Urothelium cell line (cell line): ENCODE measurements at regions not wholly inside any gene's neighbourhood (a gene's known extent, or its start where the extent isn't known, plus 50 kb on each side); places are given as distances from the start of the nearest gene placed in this dataset.
A peak's percentile ranks its signal among the peaks of the same experiment; 100 is the strongest.

Experiments used
- DNase-seq: peaks from one replicate; pipeline ENCODE4 v3.0.0; 2011; ENCODE audit warnings: low spot score, mixed read lengths
- FAIRE-seq: peaks from 2 replicates; lab custom pipeline; 2011; peaks lifted over from hg19 to GRCh38; lab: Jason Lieb, UNC

DNA sequence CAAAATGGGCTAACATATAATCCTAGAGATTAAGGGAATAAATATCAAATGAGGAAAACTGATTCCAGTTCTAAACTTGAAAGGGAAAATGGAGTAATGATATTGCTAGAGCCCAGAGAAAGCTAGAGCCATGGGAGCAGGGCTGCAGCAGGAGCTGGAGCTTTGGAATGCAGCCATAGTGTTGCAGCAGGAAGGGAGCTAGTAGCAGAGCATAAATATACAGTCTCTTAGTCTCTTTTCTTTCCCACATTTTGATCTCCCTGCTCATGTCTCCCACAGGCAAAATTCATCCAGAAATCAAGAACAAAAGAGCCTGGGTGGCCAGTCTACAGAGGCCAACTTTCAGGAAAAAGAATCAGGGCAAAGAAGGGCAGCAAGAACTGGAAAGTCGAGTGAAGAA lies 253.7 kb downstream of the ATXN7L3B start:
- no peak for FAIRE-seq

DNA sequence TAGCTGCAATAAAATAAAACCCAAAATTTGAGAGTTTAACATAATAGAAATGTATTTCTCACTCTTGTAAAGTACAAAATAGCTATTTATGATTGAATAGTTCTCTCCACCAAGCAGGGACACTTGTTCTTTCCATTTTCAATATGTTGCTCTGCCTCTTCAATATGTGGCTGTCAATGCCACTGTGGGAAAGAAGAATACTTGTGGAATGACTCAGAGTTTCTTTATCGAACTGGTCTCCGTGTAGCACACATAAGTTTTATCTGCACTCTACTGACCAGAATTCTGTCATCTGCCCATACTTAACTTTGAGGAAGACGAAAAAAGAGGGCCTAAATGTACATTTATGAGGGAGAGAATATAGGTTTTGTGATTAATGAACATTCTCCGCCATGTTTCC lies 256.9 kb downstream of the ATXN7L3B start:
- DNase-seq (no peak), FAIRE-seq (no peak)

More for the DNA sequence above, 253.7 kb downstream of the ATXN7L3B start:
- no peak for DNase-seq

DNA sequence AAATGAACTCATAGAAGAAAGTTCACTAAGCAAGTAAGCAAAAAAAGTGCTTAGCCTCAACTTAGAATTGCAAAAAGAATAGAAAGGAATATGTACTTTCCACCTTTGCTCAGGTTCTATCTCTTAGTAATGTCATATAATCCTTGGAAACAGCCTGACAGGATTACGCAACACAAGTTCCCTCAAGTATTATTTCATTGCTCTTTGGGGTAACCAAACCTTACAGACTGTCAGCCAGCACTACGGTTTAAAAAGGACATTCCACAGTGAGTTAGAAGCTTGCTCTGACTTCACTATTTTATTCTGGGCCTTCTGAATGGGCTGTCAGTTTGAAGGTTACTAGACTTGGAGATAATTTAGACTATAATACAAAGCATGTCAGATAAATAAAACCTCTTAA lies 264.0 kb downstream of the ATXN7L3B start:
- DNase-seq (no peak), FAIRE-seq (no peak)

DNA sequence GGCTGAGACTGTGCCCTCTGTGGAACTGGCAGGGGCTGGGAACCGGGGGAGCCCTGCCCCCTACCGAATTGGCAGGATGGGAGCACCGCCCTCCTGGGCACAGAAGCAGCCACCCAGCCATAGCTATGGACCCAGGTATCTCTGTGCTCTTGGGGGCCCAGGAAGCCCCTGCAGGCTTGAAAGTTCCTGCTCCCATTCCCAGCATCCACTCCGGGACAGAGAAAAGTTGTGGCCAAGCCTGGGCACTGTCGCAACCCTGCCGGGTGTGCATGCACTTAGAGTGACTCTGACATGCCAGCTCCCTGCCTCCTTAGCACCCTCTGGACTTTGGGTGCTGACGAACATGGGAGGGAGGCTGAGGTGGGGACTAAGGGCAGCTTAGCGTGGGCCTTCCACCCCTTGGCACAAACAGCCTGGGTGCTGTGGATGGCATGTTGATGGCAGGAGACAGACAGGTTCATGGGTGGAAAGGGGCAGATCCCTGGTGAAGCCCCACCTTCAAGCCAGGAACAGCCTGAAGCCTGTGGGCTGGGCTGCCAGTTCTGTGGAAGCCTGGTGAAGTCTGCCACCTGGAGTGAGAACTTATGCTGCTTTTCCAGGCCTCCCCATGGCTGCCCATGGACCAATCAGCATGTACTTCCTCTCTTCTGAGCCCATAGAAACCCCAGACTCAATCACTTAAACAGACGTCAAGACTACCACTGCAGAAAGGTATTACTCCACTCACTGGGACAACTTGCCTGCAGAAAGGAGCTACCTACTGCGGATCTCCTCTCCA lies 279.0 kb downstream of the ATXN7L3B start:
- DNase-seq (no peak), FAIRE-seq (no peak)

DNA sequence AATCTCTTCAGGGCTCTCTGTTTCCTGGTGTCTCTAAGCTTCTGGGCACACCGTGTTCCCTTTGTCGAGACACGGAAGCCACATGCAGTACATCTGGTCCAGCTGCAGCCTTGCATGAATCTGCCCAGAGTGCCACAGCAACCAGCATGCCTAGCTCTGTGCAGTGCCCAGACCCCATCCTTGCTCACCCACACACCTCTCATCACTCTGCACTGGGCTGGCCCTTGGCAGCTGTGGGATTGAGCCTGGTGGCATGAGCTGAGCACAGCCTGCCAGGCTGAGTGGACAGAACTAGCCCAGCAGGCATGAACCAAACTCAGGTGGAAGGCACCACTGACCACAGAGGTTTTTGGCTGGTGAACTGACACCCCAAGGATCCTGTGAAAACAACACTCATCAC lies 279.9 kb downstream of the ATXN7L3B start:
- FAIRE-seq (no peak), DNase-seq (no peak)

DNA sequence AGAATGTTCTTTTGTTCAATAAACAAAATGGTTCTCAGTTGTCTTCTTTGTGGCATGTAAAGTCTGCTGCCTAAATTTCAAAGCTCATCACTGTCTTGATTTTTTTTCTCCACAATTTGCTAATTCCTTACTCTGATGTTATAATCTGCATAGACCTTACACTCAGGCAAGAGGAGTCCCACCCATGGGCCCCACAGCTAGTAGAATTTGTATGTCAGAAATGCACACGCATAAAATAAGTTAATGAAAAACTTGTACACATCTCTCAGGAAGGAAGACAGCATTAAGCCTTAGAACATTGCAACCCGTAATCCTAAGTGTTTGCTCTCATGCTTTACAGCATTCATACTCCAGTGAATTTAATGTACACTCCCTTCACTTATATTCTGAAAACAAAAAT lies 280.8 kb downstream of the ATXN7L3B start:
- no peak for FAIRE-seq
- DNase-seq: no peak

DNA sequence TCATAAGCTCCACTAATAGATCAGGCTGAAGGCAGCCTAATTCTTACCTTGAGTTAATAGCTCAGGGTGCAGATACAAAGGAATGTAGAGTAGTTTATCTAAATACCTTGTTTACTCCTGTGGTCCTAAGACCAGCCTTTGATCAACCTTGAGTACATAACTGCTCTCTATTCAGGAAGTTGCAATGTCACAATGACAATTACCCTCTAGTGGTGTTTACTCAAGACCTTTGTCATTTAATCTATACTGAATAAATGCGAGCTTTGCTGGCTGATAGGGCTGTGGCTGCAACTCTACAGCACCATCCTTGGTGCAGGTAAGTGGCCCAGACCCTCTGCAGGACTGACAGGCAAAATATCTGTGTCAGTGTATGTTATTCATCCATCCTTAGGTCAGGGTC lies 282.7 kb downstream of the ATXN7L3B start:
- FAIRE-seq (no peak), DNase-seq (no peak)

DNA sequence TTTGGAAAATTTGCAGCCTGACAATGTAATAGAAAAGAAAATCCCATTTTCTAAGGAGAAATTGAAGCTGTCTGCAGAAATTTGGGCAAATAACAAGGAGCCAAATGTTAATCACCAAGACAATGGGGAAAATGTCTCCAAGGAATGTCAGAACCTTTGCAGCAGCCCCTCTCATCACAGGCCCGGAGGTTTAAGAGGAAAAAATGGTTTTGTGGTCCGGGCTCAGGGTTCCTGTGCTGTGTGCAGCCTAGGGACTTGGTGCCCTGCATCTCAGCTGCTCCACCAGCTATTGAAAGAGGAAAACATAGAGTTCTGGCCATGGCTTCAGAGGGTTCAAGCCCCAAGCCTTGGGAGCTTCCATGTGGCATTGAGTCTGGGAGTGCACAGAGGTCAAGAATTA lies 298.9 kb downstream of the ATXN7L3B start:
- no peak for DNase-seq
- no peak for FAIRE-seq

DNA sequence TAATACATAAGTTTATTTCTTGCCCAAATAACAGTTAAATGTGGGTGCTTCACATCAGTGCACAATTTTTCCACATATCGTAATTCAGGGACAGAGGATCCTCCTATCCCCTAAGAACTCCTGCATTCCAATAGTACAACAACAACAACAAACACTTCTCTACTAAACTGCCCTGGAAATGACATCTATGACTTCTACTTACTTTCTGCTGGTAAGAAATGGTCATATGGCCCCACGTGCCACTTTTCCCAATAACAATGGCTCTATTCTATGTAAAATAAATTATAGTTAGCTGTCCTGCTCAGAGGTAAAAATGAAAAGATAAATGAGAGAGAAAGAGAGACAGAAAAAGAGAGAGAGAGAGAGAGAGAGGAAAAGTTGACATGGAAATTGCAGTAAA lies 308.5 kb downstream of the ATXN7L3B start:
- DNase-seq (no peak), FAIRE-seq (no peak)

DNA sequence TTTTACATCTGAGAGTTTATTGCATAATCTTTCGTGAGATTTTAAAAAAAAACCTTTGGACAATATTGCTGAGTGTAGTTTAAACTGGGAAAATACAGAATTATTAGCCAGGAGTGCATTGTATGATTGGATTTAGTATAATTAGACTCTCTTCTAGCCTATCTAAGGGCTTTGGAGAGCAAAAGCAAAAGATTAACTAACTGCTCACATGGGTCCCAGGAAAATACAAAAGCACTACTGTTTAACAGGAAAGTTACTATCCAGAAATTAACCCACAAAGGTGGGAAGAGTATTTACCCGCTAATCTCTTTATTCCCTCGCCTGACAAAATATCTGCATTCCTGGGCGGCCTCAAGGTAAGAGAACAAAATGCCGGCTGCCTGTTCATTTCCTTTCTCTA lies 309.5 kb downstream of the ATXN7L3B start:
- FAIRE-seq: no peak

DNA sequence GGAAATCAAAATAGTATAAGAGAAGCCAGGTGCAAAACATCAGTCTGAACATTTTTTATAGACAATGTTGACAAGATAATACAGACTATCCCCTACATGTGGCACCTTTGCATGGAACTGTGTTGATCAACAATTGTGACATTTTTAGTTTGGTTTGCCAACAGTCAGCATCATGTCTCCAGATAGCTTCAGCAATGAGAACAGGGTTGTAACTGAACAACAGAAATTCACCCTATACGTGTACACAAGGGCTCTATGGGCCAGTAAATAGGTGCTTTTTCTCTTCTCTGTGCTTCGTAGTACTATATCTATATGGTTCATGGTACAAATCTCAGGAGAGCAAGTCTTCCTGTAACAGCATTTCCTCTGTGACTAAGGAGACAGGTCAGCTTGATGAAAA lies 310.4 kb downstream of the ATXN7L3B start:
- FAIRE-seq: no peak

More for the DNA sequence above, 309.5 kb downstream of the ATXN7L3B start:
- DNase-seq: no peak

DNA sequence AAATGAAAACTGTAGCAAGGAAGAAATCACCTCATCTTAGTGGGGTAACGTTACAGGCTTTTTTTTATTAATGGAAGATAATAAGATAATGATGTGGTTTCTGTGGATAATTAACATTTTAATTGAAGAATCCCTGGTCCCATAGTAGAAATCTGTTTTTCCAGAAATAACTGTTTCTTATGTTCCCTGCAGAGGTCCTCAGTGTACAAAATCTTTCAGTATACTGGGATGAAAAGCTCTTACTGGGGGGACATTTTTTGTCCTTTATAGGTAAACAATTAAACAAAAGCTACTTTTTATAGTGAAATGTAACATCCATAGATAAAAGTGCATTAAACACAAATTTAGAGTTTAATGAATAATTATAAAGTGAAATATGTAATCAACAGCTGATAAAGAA lies 312.2 kb downstream of the ATXN7L3B start:
- FAIRE-seq (no peak), DNase-seq (no peak)

More for the DNA sequence above, 310.4 kb downstream of the ATXN7L3B start:
- no peak for DNase-seq

DNA sequence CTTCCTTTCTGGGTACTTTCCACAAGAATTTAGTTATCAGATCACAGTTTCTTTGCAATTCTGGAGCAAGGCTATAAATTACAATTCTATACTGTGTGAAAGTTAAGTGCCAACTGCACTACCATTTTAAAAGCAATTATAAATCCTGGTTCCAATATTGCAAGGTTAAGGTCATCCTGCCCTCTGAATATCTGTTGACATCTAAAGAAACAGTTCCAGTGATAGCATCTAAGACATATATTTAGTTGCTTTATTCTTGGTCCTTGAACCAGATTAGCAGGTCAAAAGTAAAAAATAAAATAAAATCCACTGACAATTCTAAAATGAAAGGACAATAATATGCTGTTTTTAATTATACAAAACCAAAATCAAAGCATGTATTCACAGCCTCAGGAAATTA lies 334.2 kb downstream of the ATXN7L3B start:
- FAIRE-seq: no peak
- no peak for DNase-seq

DNA sequence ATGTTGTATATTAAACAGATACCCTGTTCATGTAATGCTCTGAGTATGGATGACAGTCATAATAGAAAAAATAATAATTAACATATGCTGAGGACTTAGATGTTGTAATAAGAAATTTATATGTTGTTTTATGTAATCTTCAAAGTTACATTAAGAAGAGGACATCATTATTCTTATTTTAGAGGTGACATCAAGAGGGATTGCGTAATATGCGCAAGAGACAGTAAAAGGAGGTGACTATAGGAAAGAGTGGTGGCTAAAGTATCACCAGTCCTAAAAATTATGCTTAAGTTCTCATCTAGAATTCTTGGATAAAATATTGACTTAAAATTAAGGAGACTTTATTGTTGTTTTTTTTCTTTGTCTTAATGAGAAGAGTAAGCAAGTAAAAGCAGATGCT lies 323.9 kb downstream of the KCNC2 start:
- DNase-seq (no peak), FAIRE-seq (no peak)

DNA sequence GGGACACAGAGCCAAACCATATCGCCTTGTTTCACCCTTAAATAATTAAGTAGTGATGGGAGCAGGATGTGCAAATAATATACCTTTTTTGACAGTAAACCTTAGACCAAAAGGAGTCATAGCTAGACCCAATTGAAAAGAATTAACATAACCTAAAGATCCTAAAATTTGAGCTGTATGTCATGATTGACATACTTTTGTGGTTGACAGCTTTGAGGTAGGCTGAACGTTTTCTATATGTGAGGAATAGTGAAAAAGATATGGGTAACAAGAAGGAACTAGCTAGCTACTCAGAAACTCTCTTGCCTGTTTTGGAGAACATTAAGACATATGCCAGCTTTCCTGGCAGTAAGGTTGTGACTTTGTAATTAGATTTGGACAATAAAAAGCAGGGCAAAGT lies 320.6 kb downstream of the KCNC2 start:
- FAIRE-seq: no peak
- DNase-seq: no peak

DNA sequence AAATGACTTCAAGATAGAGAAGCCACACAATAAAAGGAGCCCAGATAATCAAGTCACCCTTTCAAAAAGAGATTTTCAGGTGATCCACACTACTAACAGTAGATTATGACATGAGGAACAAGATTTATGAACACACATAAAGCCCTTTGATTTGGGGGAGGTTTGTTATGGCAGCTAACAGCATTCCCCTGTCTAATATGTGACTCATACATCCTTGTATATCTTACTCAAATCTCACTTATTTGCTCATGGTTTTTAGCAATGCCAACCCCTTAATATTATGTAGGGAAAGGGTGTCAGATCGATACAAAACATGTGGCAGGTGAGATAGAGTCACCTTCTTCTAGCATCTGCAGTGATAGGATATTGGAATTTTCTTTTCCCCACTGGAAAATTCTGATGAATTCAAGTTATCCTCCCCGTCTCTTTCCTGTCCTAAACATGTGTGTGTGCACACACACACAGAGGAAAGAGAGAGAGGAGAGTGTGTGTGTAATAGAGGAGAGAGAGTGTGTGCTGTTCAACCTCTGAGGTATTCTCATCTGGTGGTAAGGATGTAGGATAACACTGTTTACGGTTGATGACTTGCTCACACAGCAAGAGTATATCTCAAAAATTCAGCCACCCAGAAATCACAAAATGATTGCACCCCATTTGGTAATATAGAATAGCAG lies 319.9 kb downstream of the KCNC2 start:
- FAIRE-seq (no peak), DNase-seq (peak; percentile 6)

DNA sequence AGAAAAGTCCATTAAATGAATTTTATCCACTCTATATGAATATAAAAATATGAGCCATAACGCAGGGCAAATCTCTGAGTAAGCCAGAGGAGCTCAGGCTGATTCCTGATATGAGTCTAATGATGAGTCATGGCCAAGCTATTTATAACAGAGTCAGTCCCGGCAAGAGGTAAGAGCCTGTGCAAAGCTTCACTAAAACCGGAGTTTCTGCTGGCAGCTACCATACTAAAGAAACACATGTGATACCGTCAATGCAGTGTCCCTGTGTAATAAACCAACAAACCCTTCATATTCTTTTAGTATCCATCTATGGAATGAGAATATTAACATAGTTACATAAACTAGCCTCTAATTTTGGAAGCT lies 319.4 kb downstream of the KCNC2 start:
- no peak for FAIRE-seq
- DNase-seq: peak; percentile 58

DNA sequence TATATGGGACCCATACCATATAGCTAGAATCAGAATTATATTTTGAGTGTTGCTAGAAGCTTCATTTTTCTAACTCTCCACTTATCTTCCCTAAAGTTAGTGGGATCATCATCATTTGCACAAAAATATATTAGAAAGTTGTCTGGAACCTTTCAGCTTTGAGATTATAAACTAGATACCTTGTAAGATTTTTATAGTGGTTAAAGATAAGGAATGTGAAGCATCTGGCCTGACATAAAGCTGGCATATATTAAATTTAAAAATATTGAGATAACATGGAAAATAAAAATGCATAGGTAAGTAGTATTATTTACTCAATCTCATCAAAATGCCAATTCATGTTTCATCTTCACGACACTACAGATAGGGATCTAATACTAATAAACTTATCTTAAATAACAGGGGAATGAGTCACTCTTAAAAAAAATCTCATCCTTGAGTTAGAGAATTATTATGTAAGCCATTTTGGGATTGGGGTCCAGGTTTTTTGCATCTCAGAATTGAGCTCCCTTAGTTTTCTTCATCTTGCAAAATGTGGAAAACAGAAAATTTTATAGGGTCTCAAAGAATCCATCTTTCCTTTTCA lies 318.5 kb downstream of the KCNC2 start:
- DNase-seq (no peak), FAIRE-seq (no peak)

DNA sequence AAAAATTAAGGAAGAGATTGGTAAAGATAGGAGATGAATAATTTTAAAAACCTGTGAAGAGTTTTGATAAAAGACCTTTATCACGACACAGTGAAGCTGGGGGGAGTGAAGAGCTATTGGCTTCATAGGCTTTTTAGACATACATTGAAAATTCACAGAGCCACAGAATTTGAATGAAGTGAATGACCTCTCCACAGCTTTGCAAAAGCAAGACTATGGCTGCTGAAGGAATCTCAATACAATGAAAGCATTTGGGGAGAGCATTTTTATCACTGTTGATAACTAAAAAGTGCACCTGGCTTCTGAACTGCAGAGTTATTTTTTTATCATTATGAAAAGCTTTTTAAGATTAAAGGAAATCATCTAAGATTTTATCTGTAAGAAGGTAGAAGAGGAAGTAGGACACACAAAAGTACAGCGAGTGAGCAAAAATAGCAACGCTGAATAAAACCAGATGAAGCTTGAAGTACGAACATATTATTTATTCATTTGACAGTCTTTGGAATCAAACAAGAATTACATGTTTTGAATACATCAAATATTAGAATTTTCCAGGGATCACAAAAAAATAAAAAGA lies 317.5 kb downstream of the KCNC2 start:
- no peak for FAIRE-seq
- DNase-seq: no peak

DNA sequence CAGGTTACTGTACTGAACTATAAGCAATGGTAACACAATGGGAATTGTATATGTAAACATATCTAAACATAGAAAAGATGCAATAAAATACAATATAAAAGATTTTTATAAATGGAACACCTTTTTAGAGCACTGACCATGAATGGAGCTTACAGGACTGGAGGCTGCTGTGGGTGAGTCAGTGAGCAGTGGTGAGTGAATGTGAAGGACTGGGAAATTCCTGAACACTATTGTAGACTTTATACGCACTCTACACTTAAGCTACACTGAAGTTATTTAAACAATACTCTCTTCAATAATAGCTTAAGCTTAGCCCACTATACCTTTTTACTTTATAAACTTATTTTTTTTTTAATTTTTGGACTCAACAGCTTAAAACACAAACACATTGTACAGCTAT lies 313.5 kb downstream of the KCNC2 start:
- DNase-seq (no peak), FAIRE-seq (no peak)

DNA sequence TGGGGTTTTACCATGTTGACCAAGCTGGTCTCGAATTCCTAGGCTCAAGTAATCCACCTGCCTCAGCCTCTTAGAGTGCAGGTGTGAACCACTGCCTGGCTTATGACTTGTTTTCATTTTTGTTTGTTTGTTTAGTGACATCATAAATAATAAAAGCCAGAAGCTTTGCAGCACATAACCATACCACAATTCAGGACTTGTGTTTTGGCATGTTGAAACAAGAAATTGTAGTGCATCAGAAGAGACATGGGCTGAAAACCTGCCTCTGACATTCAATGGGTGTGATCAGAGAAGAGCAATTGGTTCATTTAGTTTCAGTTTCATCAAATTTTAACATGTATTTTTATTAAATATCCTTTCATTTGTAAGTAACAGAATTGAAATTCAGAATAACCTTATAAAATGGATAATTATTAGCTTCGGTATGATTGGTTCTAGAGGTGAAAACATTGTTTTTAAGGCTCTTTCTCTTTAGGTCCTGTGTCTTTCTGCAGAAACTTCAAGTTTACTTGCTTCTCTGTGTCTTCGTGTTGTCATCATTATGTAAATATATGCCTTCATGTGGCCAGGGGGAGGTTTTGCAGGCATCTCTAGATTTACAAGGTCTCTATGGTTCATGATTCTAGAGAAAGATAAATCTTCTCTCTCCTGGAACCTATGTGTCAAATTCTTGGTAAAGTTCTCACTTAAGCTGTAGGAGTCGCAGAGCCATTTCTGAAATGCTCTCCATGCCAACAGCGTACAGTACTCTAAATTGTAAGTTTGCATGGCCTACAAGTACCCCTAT lies 312.0 kb downstream of the KCNC2 start:
- DNase-seq (no peak), FAIRE-seq (no peak)
